ENCODE measurements at regions not wholly inside any gene's neighbourhood (a gene's known extent, or its start where the extent isn't known, plus 50 kb on each side); places are given as distances from the start of the nearest gene placed in this dataset.
A peak's percentile ranks its signal among the peaks of the same experiment; 100 is the strongest.

DNA sequence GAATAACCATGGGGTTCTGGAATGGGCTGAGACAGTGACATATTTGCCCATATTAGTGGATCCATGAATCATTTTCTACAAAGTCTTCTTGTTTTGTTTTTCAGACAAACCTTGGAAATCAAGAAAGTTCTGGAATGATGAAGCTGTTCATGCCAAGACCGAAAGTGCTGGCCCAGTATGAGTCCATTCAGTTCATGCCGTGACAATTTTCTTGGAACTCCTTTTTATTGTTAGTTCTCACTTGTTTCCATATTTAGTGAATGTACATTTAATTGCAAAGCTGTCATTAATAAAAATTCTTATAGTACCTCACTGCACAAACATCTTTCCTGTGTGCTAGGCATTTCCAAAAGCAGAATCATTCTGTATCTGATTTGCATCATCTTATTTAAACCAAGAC lies 100.6 kb upstream of the KCNJ15 start:
- DNase-seq, result peak; percentile 85

DNA sequence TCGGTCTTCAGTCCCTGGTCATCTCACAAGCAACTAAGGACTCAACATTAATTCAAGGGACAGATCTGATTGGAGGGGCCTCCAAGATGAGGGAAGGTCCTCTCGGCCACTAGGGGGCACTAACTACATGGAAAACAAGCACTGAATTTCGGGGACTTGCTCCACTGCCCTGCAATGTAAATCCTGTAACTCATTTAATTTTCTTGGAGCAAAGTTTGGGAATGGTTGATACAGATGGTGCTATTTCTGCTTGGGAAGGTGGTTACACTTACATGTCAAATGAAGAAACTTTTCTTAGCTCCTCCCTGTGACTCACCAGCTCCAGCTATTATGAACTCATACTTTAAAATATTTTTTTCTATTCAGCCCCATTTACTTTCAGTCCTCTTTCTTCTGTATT lies 97.4 kb upstream of the KCNJ15 start:
- peak; percentile 93 for DNase-seq

DNA sequence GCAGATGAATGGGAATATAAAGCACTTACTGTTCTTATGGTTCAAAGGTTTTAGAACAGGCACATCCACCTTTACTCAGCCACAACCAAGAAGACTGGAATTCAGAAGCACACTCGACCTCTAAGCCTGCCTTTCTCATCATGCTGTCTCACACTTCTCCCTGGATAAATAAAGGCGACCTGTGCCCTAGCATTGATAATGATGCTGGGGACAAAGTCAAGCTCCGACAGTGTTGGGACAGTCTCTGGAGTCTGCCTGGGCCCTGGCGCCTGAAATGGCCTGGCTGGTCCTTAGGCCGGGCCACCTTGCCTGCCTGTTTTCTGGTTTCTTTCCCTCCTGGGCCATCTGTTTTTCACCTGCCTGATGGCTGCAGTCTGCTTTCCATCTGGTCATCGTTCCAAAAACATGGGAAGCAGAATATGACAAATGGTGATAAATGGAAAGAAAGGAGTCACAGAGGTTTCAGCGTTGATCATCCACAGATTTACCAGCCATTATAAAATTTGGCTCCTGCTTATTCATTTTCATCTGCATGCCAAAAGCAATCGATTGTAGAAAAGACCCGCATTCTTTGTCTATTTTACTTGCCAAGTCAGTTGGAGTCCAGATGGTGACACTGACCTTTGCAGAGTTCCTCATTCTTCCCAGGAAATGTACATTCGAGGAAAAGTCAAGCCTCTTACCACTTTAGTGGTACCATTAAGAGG lies 91.2 kb upstream of the KCNJ15 start:
- DNase-seq, result peak; percentile 40

- no peak for DNase-seq
Observed at GRCh38 chr21:38166173-38166535, 90.6 kb upstream of the KCNJ15 start.

DNA sequence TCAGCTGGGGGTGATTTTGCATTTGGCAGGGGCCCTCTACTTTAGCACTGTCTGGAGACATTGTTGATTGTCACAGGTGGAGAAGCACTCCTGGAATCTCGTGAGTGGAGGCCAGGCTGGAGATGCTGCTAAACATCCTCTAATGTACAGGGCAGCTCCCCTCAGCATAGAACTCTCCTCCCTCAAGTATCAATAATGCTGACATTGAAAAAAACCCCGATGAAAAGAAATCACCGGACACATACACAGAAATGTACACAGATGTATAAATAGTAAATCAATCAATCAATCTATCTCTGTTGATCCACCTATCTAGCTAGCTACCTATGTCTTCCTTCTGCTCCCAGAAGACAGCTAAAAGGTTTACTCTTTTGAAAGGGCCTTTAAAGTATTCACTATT lies 89.4 kb upstream of the KCNJ15 start:
- DNase-seq, result no peak

- DNase-seq, result peak; percentile 82
Observed at GRCh38 chr21:38170283-38170682, 86.5 kb upstream of the KCNJ15 start.

DNA sequence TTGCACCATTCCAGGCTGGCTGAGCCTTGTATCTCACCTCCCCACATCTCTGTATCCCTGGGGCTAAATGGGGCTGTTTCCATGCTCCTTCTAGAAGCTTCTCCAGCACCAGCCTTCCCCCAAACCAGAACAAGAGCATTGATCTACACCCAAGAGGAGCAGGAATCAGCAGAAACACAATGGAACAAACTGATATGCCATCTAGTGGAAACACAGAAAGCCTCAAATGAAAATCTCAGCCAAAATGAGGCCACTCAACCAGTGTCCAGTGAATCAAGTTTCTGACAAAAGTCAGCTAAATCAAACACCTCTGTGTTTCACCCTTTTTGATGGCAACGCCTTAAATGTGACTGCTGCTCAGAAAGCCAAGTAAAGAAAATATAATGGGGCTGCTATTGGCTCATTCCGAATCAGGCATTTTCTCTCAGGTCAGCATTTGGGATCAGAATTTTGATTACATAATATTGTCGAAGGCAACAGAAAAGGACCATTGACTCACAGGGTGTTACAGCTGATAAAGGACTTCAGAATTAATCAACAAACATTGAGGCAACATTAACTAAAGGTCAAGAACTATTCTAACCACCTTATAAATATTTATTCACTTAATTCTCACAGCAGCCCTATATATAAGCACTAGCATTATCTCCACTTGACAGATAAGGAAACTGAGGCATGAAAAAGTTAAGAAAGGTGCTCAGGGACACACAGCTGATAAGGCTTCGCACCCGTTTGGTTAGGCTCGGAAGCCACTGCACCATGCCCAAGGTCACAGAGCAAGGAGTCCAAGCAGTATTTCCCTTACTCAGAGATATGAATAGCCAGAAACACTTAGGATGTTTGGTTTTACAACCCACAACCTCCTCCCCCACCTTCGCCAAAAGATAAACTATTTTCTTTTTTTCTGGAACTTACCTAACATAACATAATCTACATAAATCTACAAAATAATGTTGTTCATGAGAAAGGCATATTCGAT lies 85.8 kb upstream of the KCNJ15 start:
- DNase-seq, result peak; percentile 61

GRCh38 chr21:38171723-38172344 lies 85.0 kb upstream of the KCNJ15 start:
- DNase-seq, result peak; percentile 92

- DNase-seq, result peak; percentile 91
Observed at GRCh38 chr21:38173276-38174035, 83.3 kb upstream of the KCNJ15 start.

DNA sequence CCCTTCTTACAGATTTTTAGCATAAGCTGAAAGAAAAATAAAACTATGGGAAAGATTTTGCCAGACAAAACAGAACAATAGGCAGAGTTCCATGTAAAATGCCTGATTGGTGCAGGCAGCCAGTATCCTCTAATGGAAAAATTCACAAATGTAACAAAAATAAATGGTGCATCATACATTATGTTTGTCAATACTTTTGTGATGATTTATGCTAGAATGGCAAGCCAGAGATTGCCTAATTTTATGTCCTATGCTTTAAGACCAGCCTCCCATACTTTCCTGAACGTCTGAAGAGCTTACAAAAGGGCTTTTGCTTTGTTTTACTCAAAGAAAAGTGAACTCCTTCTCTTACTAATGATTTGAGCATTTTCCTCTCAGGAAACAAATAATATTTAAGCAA lies 81.5 kb upstream of the KCNJ15 start:
- DNase-seq, result peak; percentile 79

- DNase-seq, result no peak
Observed at GRCh38 chr21:38177919-38178652, 78.7 kb upstream of the KCNJ15 start.

DNA sequence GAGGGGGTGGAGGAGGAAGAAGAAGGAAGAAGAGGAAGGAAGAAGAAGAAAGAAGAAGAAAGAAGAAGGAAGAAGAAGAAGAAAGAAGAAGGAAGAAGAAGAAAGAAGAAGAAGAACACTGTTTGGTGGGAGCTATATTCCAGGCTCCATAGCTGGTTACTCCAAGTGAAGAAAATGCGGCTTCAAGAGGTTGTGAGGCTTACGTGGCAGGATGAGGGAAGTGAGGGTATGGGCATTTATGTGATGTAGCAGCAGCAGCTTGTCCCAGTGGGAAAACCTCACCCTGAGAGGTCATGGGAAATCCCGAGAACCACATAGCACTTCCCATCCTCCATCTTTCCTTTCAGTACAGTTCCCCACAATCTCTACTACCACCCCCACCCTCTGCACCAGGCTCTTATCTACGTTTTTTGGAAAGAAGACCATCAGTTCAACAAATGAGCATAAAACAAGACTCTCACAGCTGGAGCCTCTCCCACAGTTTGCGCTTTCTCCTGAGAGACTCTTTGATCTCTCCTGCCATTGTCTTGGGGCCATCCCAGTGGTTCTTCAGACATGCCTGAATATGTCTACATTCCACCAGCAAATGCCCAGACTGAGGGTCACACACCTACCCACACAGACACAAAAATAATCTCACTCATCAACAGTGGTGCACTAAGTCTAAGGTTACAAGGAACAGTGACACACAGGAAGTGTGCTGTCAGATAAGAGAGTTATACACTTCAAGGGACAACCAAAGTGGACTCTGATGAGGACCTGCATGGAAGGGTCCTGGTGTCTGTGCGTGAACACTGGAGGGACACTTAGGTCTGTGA lies 77.9 kb upstream of the KCNJ15 start:
- DNase-seq, result no peak

GRCh38 chr21:38179511-38179910 lies 77.3 kb upstream of the KCNJ15 start:
- DNase-seq, result peak; percentile 35

DNA sequence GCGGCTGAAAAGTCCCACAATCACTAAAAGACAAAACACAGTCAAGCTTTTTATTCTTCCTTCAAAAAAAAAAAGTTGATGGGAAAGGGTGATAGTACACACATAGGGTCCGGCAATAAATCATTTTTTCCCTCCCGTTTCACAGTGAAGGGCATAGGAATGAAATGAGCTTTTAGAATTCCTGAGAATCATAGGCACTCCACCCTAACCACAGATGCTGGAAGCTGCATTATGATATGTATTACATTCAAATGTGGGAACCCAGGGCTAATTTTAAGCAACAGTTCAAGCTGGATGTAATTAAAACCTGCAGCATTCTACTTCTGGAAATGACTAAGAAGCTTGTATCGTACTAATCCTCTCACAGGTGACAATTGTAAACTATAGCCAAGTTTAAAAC lies 75.7 kb upstream of the KCNJ15 start:
- DNase-seq, result peak; percentile 96

- DNase-seq, result no peak
Observed at GRCh38 chr21:38182370-38182985, 74.3 kb upstream of the KCNJ15 start.

DNA sequence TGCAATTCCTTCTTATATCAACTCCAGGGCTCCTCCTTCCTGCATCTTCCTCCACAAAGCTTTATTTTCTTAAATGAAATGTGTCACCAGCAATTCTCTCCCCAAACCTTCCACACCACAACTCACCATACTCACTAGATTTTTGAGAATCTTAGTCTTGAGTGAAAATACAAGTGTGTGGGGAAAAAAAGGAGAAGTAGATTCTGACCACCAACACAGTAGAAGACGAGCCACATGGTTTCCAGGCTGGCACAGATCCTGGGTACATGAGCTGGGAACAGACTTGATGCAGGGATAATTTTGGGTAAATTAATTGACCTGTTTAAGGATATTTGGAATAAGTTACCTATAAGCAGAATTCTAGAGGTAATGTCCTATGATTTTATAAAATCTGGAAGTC lies 72.8 kb upstream of the KCNJ15 start:
- DNase-seq, result no peak

GRCh38 chr21:38186661-38187270 lies 70.0 kb upstream of the KCNJ15 start:
- DNase-seq, result no peak

GRCh38 chr21:38188037-38188436 lies 68.8 kb upstream of the KCNJ15 start:
- DNase-seq, result peak; percentile 71

DNA sequence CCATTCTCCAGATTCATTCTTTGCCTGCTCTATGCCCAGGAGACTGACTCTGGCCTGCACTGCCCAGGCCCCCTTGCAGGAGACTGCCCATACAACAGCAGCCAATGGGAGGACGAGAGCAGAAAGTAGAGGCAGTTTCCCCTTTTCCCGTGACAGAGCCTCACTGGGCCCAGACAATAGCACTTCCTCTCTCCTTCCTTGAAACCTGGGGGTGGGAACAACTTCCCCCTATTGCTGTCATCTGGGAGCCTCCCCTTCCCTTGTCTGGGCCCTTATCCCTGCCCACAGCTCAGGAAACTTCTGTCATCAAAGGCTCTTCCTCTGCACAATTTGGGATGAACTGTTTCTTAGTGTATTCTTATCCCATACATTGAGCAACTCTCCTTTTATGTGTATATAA lies 60.8 kb upstream of the KCNJ15 start:
- no peak for DNase-seq

DNA sequence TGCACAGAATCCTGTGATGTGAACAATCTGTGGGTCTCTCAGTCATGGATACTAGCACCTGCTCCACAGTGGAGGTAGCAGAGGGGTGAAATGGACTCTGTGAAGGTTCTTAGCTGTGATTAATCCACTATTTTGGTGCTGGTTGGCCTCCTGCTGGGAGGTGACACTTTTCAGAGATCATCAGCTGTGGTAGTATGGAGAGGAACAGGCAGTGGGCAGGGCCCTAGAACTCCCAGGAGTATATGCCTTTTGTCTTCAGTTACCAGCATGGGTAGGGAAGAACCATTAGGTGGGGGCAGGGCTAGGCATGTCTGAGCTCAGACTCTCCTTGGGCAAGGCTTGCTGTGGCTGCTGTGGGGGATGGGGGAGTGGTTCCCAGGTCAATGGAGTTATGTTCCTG lies 54.0 kb upstream of the KCNJ15 start:
- peak; percentile 25 for DNase-seq

Measured in fibroblast of skin of scalp (primary cell).